HAP-1 (cell line): ENCODE measurements at regions not wholly inside any gene's neighbourhood (a gene's known extent, or its start where the extent isn't known, plus 50 kb on each side); places are given as distances from the start of the nearest gene placed in this dataset.
"Not testable (repeated sequence)": the region's sequence is repeated elsewhere in the genome, so short reads cannot be mapped to it uniquely, and the experiment has no call there.

Experiments
- DNase-seq, 2 experiments: peaks; one replicate each; pipeline ENCODE4 v3.0.0-alpha.2; 2016 to 2020; ENCODE audit warnings: low spot score in 2 of 2
- H3K27me3 ChIP-seq: fragments of 250-450 bp; sonication (Bioruptor Pico); 2 replicates; pipeline ENCODE4 v1.5.1; 2020; ENCODE audit warnings: low read depth, mild to moderate bottlenecking, moderate library complexity
- H3K36me3 ChIP-seq: fragments of 250-450 bp; sonication (Bioruptor Pico); replicated peaks from 2 replicates; pipeline ENCODE4 v1.5.1; 2020; ENCODE audit warnings: mild to moderate bottlenecking
- H3K4me1 ChIP-seq: fragments of 250-450 bp; sonication (Bioruptor Pico); 2 replicates; pipeline ENCODE4 v1.5.1; 2020; ENCODE audit warnings: mild to moderate bottlenecking
- H3K4me3 ChIP-seq: fragments of 250-450 bp; sonication (Bioruptor Pico); 2 replicates; pipeline ENCODE4 v1.5.1; 2020; ENCODE audit warnings: mild to moderate bottlenecking, moderate library complexity
- H3K9me3 ChIP-seq: fragments of 250-450 bp; sonication (Bioruptor Pico); 2 replicates; pipeline ENCODE4 v1.5.1; 2020; ENCODE audit warnings: mild to moderate bottlenecking, moderate library complexity
- in situ Hi-C: fragments of 300-500 bp; cut with MboI; formaldehyde crosslinking; loops from 3 replicates; pipeline ENCODE4 v1.14.3; 2020; ENCODE audit warnings: low sequenced_read_pairs, inconsistent platforms, mixed read lengths

DNA sequence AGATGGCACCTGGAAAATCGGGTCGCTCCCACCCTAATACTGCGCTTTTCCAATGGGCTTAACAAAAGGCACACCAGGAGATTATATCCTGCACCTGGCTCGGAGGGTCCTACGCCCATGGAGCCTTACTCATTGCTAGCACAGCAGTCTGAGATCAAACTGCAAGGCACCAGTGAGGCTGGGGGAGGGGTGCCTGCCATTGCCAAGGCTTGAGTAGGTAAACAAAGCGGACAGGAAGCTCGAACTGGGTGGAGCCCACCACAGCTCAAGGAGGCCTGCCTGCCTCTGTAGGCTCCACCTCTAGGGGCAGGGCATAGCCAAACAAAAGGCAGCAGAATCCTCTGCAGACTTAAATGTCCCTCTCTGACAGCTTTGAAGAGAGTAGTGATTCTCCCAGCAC is 814.8 kb downstream of the SEMA5A start:
- H3K4me1 ChIP-seq, H3K36me3 ChIP-seq, H3K4me3 ChIP-seq, H3K9me3 ChIP-seq, DNase-seq, in situ Hi-C loops, H3K27me3 ChIP-seq: not testable (repeated sequence)

DNA sequence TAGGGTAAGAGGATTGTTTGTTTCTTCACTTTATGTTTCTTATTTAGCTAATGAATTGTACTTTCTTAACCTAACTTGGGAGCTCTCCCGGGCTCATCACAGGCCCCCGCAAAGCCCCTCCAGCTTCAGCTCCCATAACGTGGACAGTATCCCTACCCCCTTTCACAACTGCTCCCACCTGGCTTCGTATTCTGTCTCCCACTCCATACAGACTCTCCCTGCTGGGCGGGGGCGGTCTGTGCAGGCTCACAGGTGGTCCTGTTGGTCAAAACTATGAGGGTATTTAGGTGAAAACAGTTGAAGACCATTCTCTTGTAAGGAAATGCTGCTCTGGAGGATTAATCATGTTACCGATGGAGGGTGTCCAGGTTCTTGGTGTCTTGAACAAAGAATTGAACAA is 805.3 kb downstream of the SEMA5A start:
- DNase-seq = no peak
- Histone ChIP-seq H3K9me3 (no peaks in the 10 kb centered on the region), H3K4me3 (no peak overlapping the region), H3K36me3 (no peaks in the 10 kb centered on the region), H3K27me3 (no peaks in the 10 kb centered on the region), H3K4me1 (no peaks in the 10 kb centered on the region)
- in situ Hi-C loops = no loop called here

DNA sequence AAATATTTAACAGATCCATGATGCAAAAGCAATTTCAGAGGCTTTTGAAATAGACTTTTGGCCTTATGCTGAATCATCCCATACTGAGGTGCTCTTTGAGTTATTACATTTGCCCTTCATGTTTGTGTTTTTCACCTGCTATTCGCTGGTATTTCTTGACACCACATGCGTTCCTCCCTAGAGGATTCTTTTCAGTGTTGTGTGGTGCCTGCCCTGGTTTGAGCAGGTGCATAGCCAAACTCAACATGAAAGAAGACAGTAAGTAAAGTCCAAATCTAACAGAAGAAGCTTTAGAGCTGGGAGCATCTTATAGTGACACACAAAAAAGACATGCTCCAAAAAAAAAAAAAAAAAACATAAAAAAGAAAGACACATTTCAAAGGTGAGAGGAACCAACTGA is 796.3 kb downstream of the SEMA5A start:
- DNase-seq = no peak
- no peaks in the 10 kb centered on the region for H3K36me3 ChIP-seq
- no peaks in the 10 kb centered on the region for H3K4me1 ChIP-seq
- no peaks in the 10 kb centered on the region for H3K9me3 ChIP-seq
- H3K27me3 ChIP-seq = no peaks in the 10 kb centered on the region
- in situ Hi-C loops = no loop called here
- H3K4me3 ChIP-seq = no peak overlapping the region

DNA sequence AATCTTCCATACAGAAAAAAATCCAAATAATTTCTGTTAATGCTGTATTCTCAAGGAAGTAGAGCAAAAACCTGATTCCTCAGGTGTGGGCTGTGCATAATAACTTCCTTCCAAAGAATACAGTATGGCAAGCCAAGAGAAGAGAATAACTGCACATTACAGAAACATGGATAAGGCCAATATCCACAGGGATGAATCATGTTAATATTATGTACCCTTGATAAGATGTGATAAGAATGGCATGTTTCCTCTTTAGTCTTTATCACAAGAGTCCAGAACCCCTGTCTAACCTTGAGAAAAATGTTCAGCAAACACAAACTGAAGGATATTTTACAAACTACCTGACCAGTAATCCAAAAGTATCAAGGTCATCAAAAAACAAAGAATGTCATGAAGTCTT is 795.8 kb downstream of the SEMA5A start:
- DNase-seq = no peak
- Histone ChIP-seq H3K36me3 (no peaks in the 10 kb centered on the region), H3K9me3 (no peaks in the 10 kb centered on the region), H3K4me3 (no peak overlapping the region), H3K27me3 (no peaks in the 10 kb centered on the region), H3K4me1 (no peaks in the 10 kb centered on the region)
- in situ Hi-C loops = no loop called here

DNA sequence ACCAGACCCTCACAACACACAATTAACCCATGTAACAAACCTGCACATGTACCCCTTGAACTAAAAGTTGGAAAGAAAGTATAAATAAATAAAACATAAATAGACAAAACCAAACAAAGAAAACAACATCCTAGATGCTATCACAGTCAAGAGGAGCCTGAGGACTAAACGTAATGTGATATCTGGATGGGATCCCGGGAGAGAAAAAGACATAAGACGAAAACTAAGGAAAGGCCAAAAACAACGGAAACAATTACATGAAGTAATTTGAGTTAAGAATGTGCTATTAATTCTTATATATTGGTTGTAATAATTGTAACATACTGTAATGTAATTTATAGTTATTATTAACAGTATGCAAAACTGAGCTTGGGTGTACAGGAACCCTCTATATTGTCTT is 793.9 kb downstream of the SEMA5A start:
- in situ Hi-C loops = no loop called here
- H3K4me3 ChIP-seq = no peak overlapping the region
- H3K4me1 ChIP-seq = no peaks in the 10 kb centered on the region
- H3K27me3 ChIP-seq = no peaks in the 10 kb centered on the region
- no peaks in the 10 kb centered on the region for H3K9me3 ChIP-seq
- H3K36me3 ChIP-seq = no peaks in the 10 kb centered on the region
- no peak for DNase-seq

DNA sequence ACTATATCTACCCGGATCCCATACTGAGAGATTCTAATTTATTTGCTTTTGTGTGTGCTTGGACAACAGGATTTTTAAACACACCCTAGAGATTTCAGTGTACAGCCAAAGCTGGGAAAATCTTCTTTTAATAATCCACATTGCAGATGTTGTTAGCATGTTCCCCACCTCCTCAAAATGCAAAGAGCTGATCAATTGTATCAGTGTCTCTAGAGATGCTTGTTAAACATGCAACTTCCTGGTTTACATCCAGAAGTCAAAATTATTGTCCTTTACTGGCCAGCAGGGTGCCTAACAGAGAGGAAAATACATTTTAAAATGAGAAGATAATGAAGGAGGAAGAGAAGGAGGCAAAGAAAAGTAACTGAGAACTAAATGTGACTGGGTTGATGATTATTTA is 793.3 kb downstream of the SEMA5A start:
- no peaks in the 10 kb centered on the region for H3K9me3 ChIP-seq
- no peaks in the 10 kb centered on the region for H3K4me1 ChIP-seq
- no peaks in the 10 kb centered on the region for H3K36me3 ChIP-seq
- DNase-seq = no peak
- H3K4me3 ChIP-seq = no peak overlapping the region
- no peaks in the 10 kb centered on the region for H3K27me3 ChIP-seq
- in situ Hi-C loops = no loop called here

DNA sequence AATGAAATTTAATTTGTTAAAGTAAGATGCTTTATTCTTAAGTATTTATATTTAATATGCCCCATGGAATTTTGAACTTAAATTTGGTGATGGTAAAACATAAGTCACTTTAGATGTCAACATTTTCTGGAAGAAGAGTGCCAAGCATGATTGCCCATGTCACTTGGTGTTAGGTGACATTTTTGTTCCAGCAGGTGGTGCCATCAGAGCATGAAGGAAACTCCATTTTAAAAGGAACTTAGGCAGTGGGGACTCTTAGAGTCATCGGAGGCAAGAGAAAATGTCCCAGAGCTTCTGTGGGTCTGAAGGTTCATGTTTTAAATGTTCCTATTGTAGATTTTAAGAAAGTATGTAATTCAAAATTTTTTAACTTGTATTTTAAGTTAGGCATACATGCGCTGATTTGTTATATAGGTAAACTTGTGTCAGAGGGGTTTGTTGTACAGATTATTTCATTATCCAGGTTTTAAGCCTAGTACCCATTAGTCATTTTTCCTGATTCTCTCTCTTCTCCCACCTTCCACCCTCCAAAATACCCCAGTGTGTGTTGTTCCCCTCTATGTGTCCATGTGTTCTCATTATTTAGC is 789.3 kb downstream of the SEMA5A start:
- no peak for DNase-seq
- no peaks in the 10 kb centered on the region for H3K9me3 ChIP-seq
- H3K4me3 ChIP-seq = no peak overlapping the region
- no peaks in the 10 kb centered on the region for H3K27me3 ChIP-seq
- H3K4me1 ChIP-seq = no peaks in the 10 kb centered on the region
- no peaks in the 10 kb centered on the region for H3K36me3 ChIP-seq
- in situ Hi-C loops = no loop called here

DNA sequence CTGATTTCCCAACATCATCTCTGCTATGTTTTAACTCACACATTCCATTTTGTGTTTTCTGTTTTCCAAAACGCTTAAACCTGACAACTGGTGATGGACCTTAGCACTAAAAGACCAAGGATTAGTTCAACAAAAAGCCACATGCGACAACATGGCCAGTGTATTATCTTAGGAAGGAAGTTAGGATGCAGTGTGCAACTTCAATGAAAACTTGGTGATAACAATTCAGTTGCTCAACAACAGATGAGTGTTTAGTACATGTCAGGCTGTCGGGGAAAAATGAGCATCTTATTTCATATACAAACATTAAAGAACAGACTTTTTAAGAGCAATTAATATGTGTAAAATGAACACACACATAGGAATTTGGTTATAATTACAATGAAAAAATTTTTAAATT is 780.0 kb downstream of the SEMA5A start:
- no peaks in the 10 kb centered on the region; the same call in 1 of the 2 replicates for H3K9me3 ChIP-seq
- H3K27me3 ChIP-seq = no peaks in the 10 kb centered on the region
- H3K36me3 ChIP-seq = no peaks in the 10 kb centered on the region
- no peaks in the 10 kb centered on the region for H3K4me1 ChIP-seq
- DNase-seq = no peak
- H3K4me3 ChIP-seq = no peak overlapping the region
- in situ Hi-C loops = no loop called here

DNA sequence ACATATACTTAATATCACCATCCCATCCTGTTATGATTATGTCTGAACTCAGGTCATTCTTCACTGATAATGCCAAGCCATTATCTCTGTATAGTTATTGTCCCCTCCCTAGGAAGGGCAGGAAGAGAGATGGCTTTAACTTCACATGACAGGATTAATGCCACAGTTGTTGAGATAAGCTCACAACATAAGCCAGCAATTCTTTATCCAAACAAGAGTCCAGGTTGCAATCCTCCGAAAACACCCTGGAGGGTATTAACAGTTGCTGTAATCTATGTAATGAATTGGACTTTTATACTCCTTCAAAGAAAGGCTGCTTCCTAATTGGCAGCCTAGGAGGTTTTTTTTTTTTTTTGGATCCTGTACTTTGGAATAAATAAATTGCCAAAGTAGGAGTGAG is 779.4 kb downstream of the SEMA5A start:
- Histone ChIP-seq H3K36me3 (no peaks in the 10 kb centered on the region), H3K4me1 (no peaks in the 10 kb centered on the region), H3K9me3 (no peaks in the 10 kb centered on the region; the same call in 1 of the 2 replicates), H3K4me3 (no peak overlapping the region), H3K27me3 (no peaks in the 10 kb centered on the region)
- in situ Hi-C loops = no loop called here
- no peak for DNase-seq

DNA sequence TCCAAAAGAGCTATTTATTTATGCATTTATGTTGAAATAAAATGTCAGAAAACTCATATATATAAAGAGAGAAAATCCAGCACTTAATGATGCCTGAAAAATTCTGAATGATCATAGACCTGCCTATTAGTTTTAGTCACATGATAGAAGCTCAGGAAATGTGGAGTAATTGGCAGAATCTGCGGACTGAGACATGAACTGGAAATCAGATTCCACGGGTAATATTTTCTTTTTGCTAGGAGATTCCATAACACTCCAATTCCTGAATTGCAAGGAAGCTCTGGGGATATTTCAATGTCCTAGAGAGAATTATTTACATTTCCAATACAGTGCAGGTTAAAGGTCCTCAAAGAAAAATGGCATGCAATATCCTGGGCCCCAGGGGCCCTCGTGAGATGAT is 778.8 kb downstream of the SEMA5A start:
- Histone ChIP-seq H3K36me3 (no peaks in the 10 kb centered on the region), H3K27me3 (no peaks in the 10 kb centered on the region), H3K4me1 (no peaks in the 10 kb centered on the region), H3K4me3 (no peak overlapping the region), H3K9me3 (no peaks in the 10 kb centered on the region; the same call in 1 of the 2 replicates)
- DNase-seq = no peak
- in situ Hi-C loops = no loop called here

DNA sequence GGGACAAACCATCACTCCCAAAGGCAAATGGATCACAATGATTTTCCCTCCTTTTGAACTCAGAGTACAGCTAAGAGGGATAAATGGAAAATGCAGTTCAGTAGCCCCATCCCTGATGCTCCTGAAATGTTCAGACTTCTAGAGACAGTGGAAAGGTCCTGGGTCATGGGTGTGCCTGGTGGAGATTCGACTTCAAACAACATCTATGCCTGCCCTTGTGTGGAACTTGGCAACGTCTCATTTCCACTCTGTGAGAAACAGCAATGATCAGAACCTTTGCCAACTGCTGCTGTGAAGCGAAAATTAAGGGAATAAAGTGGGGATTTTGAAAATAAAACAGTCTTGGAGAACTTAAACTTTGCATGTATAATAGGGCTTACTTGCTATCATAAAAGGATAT is 778.1 kb downstream of the SEMA5A start:
- in situ Hi-C loops = no loop called here
- H3K36me3 ChIP-seq = no peaks in the 10 kb centered on the region
- DNase-seq = no peak
- no peaks in the 10 kb centered on the region; the same call in 1 of the 2 replicates for H3K9me3 ChIP-seq
- no peaks in the 10 kb centered on the region for H3K4me1 ChIP-seq
- H3K27me3 ChIP-seq = no peaks in the 10 kb centered on the region
- no peak overlapping the region for H3K4me3 ChIP-seq

DNA sequence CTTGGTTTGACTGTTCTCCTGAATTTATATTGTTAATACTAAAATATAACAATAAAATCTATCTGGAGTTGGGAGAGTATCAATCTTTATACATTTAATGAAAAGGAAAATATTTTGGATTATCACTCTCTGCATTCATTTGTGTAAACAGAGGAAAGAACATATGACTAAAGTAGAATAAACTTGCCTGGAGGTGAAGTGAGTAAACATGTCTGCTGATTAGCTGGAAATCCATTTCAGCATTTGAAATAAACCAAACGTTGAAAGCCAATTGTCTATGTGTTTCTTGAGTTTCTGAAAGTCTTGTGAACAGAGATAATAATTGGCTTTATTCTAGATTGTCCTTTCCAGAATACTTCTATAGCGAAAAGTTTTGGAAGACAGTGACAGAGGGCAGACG is 776.2 kb downstream of the SEMA5A start:
- no peaks in the 10 kb centered on the region for H3K36me3 ChIP-seq
- DNase-seq = no peak
- in situ Hi-C loops = no loop called here

DNA sequence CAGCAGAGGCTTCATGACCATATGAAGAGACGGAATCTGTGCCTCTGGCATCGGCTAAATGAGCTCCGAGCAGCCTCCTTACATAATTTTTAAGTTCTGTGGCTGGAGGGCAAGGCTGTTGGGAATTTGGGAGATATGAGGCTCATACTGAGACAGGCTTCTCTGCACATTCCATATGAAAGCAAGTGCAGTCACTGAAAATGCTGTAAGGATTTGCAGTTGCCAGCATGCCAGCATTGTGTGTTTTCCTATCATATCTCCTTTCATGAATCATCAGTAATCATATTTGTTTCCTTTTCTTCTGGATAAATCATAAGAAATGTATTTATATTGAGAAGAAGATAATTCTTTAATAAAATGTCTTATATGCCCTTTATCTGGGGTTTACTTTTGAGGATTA is 775.4 kb downstream of the SEMA5A start:
- Histone ChIP-seq H3K9me3 (no peaks in the 10 kb centered on the region; the same call in 1 of the 2 replicates), H3K36me3 (no peaks in the 10 kb centered on the region), H3K4me3 (no peak overlapping the region), H3K27me3 (no peaks in the 10 kb centered on the region), H3K4me1 (no peaks in the 10 kb centered on the region)
- in situ Hi-C loops = no loop called here
- DNase-seq = no peak

More for the DNA sequence above, 776.2 kb downstream of the SEMA5A start:
- Histone ChIP-seq H3K27me3 (no peaks in the 10 kb centered on the region), H3K9me3 (no peaks in the 10 kb centered on the region; the same call in 1 of the 2 replicates), H3K4me3 (no peak overlapping the region), H3K4me1 (no peaks in the 10 kb centered on the region)

DNA sequence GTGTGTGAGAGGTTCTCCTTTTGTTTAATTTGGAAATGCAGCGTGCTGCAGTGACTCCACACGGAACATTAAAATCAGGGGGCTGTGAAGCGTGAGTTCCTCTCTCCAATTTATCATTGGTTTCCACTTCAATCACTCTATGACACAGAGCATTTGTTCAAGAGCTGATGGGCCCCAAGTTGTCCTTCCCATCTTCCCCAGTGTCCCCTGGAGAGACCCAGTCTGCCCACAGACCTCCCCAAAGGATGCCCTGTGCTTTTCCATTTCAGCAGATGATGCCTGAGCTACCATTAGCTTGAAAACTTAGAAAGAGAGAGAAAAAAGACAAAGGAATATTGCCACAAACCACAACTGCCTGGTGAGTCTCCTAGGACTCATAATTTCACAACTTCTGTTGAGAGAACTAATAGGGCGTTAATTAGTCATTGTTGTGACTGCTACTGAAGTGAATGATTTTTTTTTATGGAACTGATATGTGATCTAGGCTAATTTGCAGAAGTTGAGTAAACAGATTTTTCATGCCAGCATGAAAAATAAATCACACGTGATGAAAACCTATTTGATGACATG is 772.7 kb downstream of the SEMA5A start:
- H3K4me1 ChIP-seq = no peaks in the 10 kb centered on the region
- DNase-seq = no peak
- no peaks in the 10 kb centered on the region; the same call in 1 of the 2 replicates for H3K9me3 ChIP-seq
- H3K36me3 ChIP-seq = no peaks in the 10 kb centered on the region
- in situ Hi-C loops = no loop called here
- H3K27me3 ChIP-seq = no peaks in the 10 kb centered on the region
- H3K4me3 ChIP-seq = no peak overlapping the region

DNA sequence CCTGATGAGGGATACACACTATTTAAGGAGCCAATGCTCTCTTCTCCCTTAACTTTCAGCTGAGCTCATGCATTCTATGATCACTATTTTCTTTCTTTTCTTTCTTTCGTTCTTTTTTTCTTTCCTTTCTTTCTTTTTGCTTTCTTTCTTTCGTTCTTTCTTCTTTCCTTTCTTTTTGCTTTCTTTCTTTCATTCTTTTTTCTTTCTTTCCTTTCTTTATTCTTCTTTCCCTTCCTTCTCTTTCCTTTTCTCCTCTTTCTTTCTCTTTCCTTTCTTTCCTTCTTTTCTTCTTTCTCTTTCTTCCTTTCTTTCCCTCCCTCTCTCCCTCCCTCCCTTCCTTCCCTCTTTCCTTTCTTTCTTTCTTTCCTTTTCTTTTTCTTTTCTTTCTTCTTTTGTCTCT is 761.2 kb downstream of the SEMA5A start:
- DNase-seq = no peak
- H3K4me1 ChIP-seq = no peaks in the 10 kb centered on the region
- in situ Hi-C loops = no loop called here
- H3K4me3 ChIP-seq = no peak overlapping the region
- H3K36me3 ChIP-seq = no peaks in the 10 kb centered on the region
- H3K9me3 ChIP-seq = peaks cover 3% of the 10 kb centered on the region; the same call in 1 of the 2 replicates
- H3K27me3 ChIP-seq = no peaks in the 10 kb centered on the region
